HG03354 (cell line): ENCODE measurements at regions not wholly inside any gene's neighbourhood (a gene's known extent, or its start where the extent isn't known, plus 50 kb on each side); places are given as distances from the start of the nearest gene placed in this dataset.

Source experiments
- ATAC-seq: cut with Tn5 transposase; IDR thresholded peaks from one replicate; pipeline ENCODE4 v1.9.1; 2021; ENCODE audit warnings: mild to moderate bottlenecking; ENCODE audit not compliant: unreplicated experiment, poor library complexity, severe bottlenecking

GRCh38 chr2:30310371-30310770 lies 79.0 kb downstream of the LBH start:
- no peak for ATAC-seq

- ATAC-seq, result peak; percentile 71
Measured at GRCh38 chr2:30310955-30311354, 79.6 kb downstream of the LBH start.

- no peak for ATAC-seq
Measured at GRCh38 chr2:30311711-30312110, 80.4 kb downstream of the LBH start.

- no peak for ATAC-seq
Measured at GRCh38 chr2:30312916-30313315, 81.6 kb downstream of the LBH start.

GRCh38 chr2:30314981-30315380 lies 83.6 kb downstream of the LBH start:
- no peak for ATAC-seq

GRCh38 chr2:30315391-30316063 lies 84.2 kb downstream of the LBH start:
- no peak for ATAC-seq

GRCh38 chr2:30316408-30316807 lies 85.1 kb downstream of the LBH start:
- ATAC-seq, result no peak

- no peak for ATAC-seq
Measured at GRCh38 chr2:30318987-30319782, 87.9 kb downstream of the LBH start.

- ATAC-seq, result no peak
Measured at GRCh38 chr2:30321466-30321865, 90.1 kb downstream of the LBH start.

- ATAC-seq, result no peak
Measured at GRCh38 chr2:30323499-30323898, 92.2 kb downstream of the LBH start.

GRCh38 chr2:30324245-30324908 lies 93.0 kb downstream of the LBH start:
- ATAC-seq, result no peak

GRCh38 chr2:30325600-30326328 lies 94.4 kb downstream of the LBH start:
- no peak for ATAC-seq

- ATAC-seq, result no peak
Measured at GRCh38 chr2:30326497-30326896, 95.2 kb downstream of the LBH start.

- no peak for ATAC-seq
Measured at GRCh38 chr2:30331038-30331437, 99.7 kb downstream of the LBH start.

- no peak for ATAC-seq
Measured at GRCh38 chr2:30331869-30332268, 100.5 kb downstream of the LBH start.

GRCh38 chr2:30332791-30333453 lies 101.6 kb downstream of the LBH start:
- no peak for ATAC-seq

GRCh38 chr2:30334762-30335363 lies 103.5 kb downstream of the LBH start:
- no peak for ATAC-seq

GRCh38 chr2:30336084-30336483 lies 104.8 kb downstream of the LBH start:
- ATAC-seq, result no peak
